ENCODE measurements at regions not wholly inside any gene's neighbourhood (a gene's known extent, or its start where the extent isn't known, plus 50 kb on each side); places are given as distances from the start of the nearest gene placed in this dataset.

DNA sequence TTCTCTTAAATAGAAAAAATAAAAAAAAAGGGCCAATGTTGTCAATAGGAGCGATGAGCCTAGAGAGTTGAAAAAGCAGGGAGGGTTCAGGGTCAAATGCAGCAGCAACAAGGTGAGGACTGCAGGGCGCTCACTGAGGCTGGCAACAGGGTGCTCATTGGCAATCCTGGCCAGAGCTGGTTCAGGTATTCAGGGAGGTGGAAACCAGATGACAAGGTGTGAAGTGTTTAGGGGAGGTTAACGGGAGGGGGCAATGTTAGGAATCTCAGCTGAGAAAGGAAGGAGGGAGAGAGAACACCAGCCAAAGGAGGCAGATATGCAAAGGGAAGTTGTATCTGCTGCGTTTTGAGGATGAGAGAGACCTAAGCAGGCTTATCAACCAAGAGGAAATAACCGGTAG, 129.8 kb upstream of the DAB1 start:
- Histone ChIP-seq H3K4me1 (ENCODE audit: control insufficient read depth in 1 of 2, low read depth in 2 of 2) (no peaks in the 10 kb centered on the region), H3K9me3 (no peaks in the 10 kb centered on the region), H3K36me3 (no peaks in the 10 kb centered on the region), H3K27me3 (replicated peaks; ENCODE audit: insufficient read depth) (no peaks in the 10 kb centered on the region), H3K27ac (no peak overlapping the region), H3K4me3 (no peak overlapping the region)
- TF ChIP-seq, protein P1, sequence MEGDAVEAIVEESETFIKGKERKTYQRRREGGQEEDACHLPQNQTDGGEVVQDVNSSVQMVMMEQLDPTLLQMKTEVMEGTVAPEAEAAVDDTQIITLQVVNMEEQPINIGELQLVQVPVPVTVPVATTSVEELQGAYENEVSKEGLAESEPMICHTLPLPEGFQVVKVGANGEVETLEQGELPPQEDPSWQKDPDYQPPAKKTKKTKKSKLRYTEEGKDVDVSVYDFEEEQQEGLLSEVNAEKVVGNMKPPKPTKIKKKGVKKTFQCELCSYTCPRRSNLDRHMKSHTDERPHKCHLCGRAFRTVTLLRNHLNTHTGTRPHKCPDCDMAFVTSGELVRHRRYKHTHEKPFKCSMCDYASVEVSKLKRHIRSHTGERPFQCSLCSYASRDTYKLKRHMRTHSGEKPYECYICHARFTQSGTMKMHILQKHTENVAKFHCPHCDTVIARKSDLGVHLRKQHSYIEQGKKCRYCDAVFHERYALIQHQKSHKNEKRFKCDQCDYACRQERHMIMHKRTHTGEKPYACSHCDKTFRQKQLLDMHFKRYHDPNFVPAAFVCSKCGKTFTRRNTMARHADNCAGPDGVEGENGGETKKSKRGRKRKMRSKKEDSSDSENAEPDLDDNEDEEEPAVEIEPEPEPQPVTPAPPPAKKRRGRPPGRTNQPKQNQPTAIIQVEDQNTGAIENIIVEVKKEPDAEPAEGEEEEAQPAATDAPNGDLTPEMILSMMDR (IDR thresholded peaks at IDR 0.05), result no peak
- no peak for ATAC-seq (ENCODE audit: insufficient number of reproducible peaks, low FRiP score, low read depth)
- no peak for DNase-seq (ENCODE audit: low spot score)

DNA sequence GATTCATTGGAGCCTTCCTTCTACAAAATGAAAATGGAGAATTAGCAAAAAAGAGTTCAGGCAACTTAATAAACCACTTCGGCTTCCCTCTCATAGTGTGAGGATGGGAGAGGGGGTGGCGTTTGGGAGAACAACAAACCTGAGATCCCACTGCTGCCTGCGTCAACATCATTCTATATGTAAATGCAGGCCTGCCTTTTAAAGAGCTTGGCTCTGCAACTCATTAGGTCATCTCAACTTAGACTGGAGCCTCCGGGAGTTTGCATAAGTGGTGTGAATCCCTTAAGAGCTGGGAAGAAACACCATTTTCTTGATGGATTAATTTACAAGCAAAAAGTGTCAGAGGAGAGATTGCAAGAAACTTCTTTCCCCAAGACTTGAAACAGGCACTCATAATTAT, 127.6 kb upstream of the DAB1 start:
- H3K4me3 ChIP-seq, result no peak overlapping the region
- DNase-seq (ENCODE audit: low spot score), result no peak
- H3K27me3 ChIP-seq (replicated peaks; ENCODE audit: insufficient read depth), result no peaks in the 10 kb centered on the region
- no peaks in the 10 kb centered on the region for H3K9me3 ChIP-seq
- H3K36me3 ChIP-seq, result no peaks in the 10 kb centered on the region
- ATAC-seq (ENCODE audit: insufficient number of reproducible peaks, low FRiP score, low read depth), result no peak
- H3K4me1 ChIP-seq (ENCODE audit: control insufficient read depth in 1 of 2, low read depth in 2 of 2), result no peaks in the 10 kb centered on the region
- no peak overlapping the region for H3K27ac ChIP-seq
- TF ChIP-seq, protein P1 (IDR thresholded peaks at IDR 0.05), result no peak

DNA sequence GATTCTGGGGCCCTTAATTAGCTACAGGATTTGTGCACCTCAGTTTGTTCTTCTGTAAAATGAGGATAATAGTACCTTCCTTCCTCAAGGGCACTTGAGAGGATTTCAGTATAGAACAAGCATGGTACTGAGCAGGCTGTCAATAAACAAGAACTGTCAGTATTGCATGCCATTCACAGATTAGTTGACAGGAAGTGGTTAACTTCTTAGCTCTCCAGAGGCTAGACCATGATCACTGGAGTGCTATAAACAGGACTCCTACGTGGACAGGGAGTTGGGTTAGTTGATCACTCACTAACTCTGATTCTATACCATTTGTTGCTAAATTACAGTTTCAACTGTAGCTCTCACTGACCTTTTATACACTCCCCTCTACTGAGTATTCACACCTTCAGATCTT, 126.2 kb upstream of the DAB1 start:
- Histone ChIP-seq H3K36me3 (no peaks in the 10 kb centered on the region), H3K4me3 (no peak overlapping the region), H3K9me3 (no peaks in the 10 kb centered on the region), H3K4me1 (ENCODE audit: control insufficient read depth in 1 of 2, low read depth in 2 of 2) (no peaks in the 10 kb centered on the region), H3K27ac (no peak overlapping the region), H3K27me3 (replicated peaks; ENCODE audit: insufficient read depth) (no peaks in the 10 kb centered on the region)
- no peak for ATAC-seq (ENCODE audit: insufficient number of reproducible peaks, low FRiP score, low read depth)
- TF ChIP-seq, protein P1 (IDR thresholded peaks at IDR 0.05), result no peak
- no peak for DNase-seq (ENCODE audit: low spot score)

DNA sequence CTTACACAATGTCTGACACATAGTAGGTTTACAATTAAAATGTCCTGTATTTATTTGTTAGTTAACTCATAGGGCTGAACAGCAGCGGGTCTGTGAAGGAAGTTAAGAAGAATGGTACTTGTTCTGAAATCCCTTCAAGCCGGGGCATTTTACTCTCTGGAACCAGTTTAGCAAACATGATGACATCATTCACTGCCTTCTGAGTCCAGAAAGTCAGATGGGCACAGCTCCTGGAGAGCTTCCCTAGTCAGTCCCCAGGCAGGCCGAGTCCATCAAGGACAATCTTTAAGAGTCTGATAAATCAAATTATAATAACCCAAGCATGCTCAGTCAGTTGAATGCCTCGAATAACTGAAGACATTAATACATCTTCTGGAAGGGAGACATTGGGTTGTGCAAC, 125.4 kb upstream of the DAB1 start:
- H3K4me1 ChIP-seq (ENCODE audit: control insufficient read depth in 1 of 2, low read depth in 2 of 2), result no peaks in the 10 kb centered on the region
- H3K36me3 ChIP-seq, result no peaks in the 10 kb centered on the region
- TF ChIP-seq, protein P1 (IDR thresholded peaks at IDR 0.05), result no peak
- no peak for ATAC-seq (ENCODE audit: insufficient number of reproducible peaks, low FRiP score, low read depth)
- H3K4me3 ChIP-seq, result no peak overlapping the region
- H3K9me3 ChIP-seq, result no peaks in the 10 kb centered on the region
- H3K27ac ChIP-seq, result no peak overlapping the region
- DNase-seq (ENCODE audit: low spot score), result no peak
- no peaks in the 10 kb centered on the region for H3K27me3 ChIP-seq (replicated peaks; ENCODE audit: insufficient read depth)

DNA sequence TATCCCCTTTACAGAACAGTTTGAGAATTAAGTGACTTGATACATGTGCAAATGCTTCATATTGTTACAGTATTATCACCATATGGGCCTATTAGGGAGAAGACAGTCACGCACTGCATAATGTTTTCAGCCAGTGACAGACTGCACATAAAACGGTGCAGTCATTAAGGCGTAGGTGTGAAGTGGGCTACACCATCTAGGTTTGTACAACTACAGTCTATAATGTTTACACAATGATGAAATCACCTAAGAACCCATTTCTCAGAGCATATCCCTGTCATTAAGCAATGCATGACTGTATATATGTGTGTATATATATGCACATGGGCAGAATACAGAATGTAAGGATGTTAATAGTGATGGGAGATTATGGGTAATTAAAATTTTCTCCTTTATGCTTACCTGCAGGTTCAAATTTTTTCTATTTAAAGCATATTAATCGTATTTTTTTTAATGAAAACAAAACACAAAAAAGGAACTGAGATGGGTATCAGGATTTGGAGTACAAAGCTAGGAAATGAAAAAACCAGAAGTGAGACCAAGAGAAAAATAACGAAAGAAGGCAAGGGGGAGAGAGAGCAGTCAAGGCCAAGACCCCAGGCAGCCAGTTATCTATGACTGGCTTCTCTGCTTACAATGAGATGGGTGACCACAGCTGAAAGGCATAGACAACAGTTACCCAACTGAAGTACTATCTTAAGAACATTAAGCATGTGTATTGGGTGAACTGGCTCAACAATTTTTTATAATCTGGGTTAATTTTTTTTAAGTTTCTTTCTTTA, 122.9 kb upstream of the DAB1 start:
- DNase-seq (ENCODE audit: low spot score) (no peak), ATAC-seq (ENCODE audit: insufficient number of reproducible peaks, low FRiP score, low read depth) (no peak)
- Histone ChIP-seq H3K27ac (no peak overlapping the region), H3K4me3 (no peak overlapping the region), H3K4me1 (ENCODE audit: control insufficient read depth in 1 of 2, low read depth in 2 of 2) (no peaks in the 10 kb centered on the region), H3K36me3 (no peaks in the 10 kb centered on the region), H3K27me3 (replicated peaks; ENCODE audit: insufficient read depth) (no peaks in the 10 kb centered on the region), H3K9me3 (no peaks in the 10 kb centered on the region)
- TF ChIP-seq, protein P1 (IDR thresholded peaks at IDR 0.05), result no peak

All from thoracic aorta (tissue), 2 donors.